ENCODE measurements at regions not wholly inside any gene's neighbourhood (a gene's known extent, or its start where the extent isn't known, plus 50 kb on each side); places are given as distances from the start of the nearest gene placed in this dataset.

DNA sequence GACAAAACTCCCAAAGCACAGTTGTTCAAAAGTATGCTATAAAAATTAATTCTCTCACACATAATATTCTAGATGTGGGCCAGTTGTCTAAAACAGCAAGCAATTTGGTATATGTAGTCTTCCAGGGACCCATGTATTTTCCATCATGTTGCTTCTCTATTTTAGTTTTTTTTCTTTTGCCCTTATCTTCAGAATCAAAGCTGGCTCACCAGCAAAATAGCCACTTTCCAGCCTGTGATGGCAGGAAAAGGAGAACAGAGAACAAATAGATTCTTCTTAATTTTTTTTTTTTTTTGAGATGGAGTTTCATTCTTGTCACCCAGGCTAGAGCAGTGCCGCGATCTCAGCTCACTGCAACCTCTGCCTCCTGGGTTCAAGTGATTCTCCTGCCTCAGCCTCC is 680.8 kb upstream of the TENM3 start:
- DNase-seq (ENCODE audit: low read depth): no peak

DNA sequence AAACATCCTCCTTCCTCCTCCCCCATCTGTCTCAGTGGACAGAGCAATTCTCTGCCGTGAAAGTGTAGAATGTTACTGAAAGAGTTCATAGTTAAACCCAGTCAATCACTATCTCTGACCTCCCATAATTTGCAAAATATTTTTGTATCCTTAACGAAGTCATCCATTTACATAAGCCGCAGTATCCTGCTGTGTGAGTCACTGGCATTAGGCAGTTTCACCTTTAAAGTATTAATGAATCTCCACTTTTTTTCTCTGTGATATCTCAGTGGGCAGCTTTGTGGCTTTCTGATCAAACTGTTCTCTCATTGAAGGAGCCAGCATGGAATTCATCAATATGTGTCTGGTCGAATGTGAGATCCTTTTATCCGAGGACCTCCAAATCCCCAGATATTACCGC is 678.6 kb upstream of the TENM3 start:
- DNase-seq (ENCODE audit: low read depth): no peak

DNA sequence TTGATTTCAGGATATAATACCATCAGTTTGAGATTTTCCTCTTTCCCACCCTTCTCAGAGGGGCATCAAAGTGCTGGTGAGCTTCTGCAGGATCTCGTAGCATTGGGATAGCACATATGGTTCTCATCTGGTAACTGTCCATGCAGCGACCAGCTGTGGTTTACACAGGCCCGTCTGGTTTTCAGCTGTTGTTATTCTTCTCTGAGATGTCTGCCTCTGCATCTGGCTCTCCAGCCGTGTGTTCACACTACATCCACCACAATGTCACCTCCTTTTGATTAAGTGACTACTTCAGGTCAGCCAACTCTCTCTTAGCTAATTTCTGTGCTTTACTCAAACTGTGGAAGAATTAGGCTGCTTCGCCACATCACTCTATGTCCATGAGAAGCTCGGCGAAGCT is 676.7 kb upstream of the TENM3 start:
- DNase-seq (ENCODE audit: low read depth): no peak

DNA sequence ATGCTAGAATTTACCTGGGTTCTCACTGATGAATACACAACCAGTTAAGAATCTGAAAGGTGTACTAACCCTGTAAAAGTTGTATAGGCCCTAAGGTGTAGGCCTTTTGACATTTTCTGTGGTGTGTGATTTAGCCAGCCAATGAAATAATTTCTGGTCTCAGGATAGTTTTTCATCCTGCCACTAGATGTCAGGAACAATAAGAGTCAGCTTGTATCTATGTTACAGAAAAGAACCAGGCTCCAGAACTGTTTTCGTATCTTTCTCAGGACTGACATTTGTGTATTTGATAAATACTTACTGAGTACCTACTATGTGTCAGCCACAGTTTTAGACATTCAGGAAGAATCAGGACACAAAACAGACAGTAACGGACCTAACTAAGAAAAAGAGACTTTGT is 673.6 kb upstream of the TENM3 start:
- no peak for DNase-seq (ENCODE audit: low read depth)

DNA sequence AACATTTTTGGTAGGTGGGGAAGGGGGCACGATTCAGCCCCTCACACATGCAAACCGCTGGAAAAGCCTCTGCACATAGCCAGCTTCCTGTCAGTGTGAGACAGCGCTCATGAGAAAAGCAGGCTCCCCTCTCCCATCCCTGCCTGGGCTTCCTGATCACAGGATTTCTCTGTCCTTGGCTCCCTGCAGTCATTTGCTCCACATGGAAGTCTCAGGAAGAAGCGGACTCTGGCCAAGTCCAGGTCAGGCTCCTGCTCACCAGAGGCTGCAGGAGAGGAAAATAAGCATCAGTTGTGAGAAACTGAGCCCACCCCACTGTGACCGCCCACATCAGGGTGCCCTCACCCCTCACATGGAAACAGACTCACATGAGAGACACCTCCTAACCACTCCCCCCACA is 664.3 kb upstream of the TENM3 start:
- no peak for DNase-seq (ENCODE audit: low read depth)

DNA sequence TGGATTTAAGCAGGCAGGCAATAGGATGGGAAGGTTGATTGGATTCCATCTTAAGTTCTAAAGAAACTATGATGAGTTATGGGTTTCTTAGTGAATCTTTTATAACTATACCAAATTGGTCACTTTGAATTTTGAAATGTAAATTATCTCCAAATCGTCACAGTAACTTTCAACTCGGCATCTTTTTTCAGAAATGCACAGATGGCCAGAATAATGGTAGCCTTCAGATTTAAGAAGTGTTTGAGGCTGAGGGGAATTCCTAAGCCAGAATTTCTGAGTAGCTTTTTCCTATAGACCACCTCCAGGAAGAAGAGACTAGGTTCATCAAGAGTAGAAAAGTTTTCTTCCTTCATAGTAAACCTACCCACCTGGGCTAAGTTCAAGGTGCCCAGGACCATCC is 663.7 kb upstream of the TENM3 start:
- no peak for DNase-seq (ENCODE audit: low read depth)

DNA sequence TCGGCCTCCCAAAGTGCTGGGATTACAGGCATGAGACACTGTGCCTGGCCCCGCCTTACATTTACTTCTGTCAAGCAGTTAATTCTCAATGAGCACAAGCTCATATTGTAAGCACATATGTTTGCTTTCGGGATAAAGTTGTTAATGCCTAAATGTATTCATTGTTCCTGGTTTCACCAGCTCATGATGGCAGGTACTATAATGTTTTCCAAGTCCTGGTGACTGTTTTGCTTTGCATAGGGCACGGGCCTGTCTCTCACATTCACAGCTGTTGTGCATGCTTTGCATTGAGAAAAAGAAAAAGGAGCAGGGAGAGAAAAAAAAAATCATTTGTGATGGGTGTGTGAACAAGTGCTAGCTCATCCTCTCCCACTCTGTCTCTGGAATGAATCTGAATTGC is 661.2 kb upstream of the TENM3 start:
- no peak for DNase-seq (ENCODE audit: low read depth)

DNA sequence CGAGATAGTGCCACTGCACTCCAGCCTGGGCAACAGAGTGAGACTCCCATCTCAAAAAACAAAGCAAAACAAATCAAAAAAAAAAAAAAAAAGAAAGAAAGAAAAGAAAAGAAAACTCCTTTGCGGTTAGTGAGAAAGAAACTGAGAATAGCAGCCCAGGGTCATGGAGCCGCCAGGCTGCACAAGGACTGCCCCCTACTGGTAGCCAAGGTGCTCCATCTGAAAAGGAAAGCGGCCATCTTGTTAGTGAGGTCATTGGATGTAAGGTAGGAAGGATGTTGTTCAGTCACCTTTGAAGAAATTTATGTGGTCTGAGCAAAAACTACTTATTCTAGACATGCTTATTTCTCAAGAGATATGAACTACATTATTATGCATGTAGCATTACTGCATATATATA is 660.6 kb upstream of the TENM3 start:
- DNase-seq (ENCODE audit: low read depth): no peak

DNA sequence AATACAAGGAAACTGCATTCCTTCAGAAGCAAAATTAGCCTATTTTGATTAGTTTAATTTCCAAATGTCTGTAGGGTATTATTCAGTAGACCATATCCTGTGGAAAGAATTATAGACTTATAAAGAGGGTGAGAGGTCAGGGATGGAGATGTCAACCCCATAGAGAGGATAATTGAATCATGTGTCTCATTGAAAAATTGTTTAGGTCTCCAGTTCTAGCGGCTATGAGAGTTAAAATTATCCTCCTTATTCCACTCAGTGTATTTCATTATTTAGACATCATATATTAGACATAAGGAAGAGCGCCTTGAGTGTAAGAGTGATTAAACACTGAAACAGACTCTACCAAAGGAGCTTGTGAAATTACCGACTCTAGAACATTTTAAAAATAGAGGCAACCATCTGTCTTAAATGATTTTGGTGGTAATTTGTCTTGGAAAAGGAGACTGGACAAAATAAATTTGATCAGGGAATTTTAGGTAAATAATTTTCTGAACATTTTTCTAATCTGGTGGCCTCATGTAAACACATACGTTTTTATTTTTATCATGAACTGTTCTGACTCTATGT is 654.4 kb upstream of the TENM3 start:
- no peak for DNase-seq (ENCODE audit: low read depth)

DNA sequence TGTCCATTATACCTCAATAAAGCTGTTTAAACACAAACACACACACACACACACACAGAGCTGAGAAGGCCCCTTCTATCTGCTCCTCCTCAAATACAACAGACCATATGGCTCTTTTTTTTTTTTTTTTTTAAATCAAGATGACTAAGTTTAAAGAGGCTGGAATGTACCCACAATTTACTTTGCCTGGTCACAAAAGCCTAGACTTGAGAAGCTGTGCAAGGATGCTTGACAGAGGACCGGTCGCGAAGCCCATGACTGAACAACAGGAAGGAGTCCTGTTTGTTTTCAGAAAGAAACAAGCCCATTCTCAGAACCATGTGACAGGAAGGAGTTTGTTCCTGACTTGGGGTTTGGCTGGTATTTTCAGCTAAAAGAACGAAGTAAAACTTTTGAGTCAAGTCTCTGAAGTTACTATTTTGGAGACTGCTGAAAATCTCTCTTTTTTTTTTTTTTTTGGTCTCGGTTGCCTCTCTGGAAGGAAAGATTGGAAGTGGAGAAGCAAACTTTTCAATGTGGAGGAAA is 650.9 kb upstream of the TENM3 start:
- DNase-seq (ENCODE audit: low read depth): no peak

DNA sequence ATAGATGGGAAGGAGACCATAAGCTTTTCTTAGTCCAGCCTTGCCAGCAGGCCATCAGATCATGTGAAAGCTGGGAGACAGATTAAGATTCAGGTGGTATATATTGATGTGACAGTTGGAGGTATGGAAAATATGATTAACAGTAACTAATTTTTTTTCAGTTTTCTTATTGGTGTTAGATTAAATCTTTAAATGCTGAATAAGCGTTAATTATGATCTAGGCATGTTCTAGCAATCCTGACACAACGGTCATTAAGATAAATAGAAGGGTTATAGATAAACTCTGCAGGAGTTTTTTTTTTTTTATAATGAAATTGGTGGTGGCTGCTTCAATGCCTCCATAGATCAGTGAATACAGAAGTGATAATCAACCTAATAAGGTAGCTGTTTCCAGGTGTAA is 649.5 kb upstream of the TENM3 start:
- DNase-seq (ENCODE audit: low read depth): no peak

DNA sequence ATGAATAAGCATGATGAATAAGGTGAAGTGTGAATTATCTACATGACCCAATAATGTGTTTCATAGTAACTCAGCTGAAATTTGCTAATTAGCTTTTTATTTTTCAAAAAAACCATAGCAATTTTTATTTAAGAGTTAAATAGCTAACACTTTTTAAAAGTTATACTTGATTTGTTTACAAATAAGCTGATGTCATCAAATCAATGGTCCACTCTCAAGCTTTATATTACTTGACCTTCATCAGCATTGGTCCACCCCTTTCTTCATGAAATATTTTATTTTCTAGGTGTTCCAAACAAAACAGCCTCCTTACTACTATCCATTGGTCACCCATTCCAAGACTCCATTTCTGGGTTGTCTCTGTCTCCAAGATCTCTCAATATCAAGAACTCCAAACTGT is 649.0 kb upstream of the TENM3 start:
- no peak for DNase-seq (ENCODE audit: low read depth)

DNA sequence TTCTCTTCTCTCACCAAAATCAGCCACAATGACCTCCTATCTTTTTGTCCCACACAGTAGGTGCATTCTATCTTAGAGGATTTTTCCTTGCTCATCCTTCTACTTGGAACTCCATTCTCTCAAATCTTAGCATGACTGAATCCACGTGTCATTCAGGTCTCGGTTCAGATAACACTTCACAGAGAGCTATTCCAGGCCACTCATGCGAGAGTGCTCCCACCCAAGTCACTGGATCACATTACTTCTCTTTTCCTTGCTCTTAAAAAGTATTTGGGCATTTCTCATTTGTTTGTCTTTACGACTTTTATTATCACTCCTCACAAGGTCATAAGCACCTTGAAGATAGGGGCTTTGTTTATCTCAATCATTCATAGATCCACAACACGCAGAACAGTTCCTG is 647.5 kb upstream of the TENM3 start:
- no peak for DNase-seq (ENCODE audit: low read depth)

DNA sequence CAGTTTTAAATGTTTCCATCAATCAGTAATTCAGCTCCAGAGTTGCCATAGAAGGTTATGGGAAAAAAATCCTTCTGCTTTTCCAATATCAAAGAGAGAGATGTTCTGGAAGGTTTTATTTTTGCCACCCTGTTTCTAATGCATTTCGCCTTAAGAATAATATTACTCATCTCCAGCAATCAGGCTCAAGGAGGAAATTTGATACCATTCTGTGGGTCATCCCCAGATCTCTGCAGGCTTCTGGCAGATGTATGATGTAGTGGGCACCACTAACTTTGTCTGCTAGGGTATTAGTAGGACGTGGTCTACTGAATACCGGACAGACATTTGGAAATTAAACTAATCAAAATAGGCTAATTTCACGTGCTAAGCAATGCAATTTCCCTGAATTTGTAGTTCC is 645.4 kb upstream of the TENM3 start:
- DNase-seq (ENCODE audit: low read depth): no peak

DNA sequence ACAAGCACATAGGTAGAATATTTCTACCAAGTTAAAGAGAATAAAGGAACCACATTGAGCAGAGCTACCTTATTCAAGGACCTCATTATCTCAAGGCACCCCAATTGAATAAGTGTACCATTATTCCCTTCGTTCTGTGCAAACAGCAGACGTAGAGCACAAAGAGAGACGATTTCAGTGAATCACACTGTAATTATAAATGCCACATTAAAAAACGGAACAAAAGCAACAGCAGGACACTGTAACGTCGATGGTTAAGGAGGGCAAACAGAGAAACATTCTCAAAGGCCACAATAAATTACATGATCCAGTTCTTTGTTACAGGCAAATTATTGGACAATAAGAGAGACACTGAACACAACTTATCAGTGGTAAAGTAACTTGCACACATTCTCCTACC is 644.1 kb upstream of the TENM3 start:
- DNase-seq (ENCODE audit: low read depth): no peak

DNA sequence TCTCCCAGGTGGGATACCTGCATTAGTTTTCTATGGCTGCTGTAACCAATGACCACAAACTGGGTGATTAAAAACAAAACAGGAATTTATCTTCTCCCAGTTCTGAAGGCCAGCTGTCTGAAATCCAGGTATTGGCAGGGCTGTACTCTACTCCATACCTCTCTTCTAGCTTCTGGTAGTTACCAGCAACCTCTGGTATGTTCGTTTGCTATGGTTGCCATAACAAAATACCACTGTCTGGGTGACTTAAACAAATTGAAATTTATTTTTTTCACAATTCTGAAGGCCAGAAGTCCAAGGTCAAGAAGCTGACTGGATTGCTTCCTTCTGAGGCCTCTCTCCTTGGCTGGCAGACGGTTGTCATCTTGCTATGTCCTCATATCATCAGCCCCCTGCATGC is 642.1 kb upstream of the TENM3 start:
- no peak for DNase-seq (ENCODE audit: low read depth)

DNA sequence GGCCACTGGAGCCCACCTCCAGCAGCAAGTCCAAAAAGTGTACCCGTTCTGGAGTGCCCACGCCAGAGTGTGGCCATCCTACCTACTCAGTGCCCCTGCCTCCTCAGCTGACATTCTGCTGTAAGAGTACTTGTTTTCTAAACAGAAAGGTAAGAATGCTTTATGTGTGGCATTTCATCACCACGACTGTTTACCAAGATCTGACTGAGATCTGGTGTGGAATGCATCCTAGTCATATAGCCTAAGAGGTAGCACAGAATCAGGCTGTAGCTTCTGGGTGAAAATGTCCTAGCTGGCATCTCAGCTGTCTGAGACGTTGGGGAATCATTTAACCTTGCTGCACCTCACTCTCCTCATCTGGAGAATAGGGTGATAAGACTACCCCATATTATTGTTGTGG is 638.7 kb upstream of the TENM3 start:
- no peak for DNase-seq (ENCODE audit: low read depth)

DNA sequence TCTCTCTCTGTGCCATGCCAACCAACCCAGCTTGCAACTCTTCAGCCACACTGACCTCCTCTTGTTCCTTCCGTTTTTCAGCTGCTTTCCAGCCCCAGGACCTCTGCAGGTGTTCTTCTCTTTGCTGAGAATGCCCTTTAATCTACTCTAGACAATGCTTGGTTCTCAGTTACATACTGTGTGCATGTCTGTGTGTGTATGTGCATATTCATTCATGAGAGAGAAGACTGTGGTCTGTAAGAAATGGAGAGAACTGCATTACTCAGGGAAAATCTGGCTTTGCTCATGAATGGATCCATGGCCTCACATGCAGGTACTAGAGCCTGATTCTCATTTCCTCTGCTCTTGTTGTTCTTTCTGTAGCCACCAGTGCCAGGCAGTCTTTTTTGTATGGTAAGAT is 636.9 kb upstream of the TENM3 start:
- no peak for DNase-seq (ENCODE audit: low read depth)

DNA sequence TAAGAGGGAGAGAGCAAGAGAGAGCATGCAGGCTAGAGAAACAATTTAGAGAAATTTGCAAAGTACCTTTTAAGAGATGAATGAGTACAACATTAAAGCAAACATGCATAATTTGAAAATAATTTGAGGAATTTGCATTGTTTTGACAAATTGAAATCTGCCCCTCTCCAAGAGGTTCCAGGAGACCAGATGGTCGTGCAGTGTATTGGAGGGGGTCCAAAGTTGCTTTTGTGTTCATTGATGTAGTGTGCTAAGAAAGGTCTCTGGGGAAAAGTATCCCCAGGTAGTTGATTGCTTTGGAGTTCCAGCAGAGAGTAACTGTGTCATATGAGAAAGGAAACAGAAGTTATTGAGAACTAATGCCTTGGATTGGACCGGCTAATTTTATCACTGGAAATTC is 635.0 kb upstream of the TENM3 start:
- DNase-seq (ENCODE audit: low read depth): no peak

DNA sequence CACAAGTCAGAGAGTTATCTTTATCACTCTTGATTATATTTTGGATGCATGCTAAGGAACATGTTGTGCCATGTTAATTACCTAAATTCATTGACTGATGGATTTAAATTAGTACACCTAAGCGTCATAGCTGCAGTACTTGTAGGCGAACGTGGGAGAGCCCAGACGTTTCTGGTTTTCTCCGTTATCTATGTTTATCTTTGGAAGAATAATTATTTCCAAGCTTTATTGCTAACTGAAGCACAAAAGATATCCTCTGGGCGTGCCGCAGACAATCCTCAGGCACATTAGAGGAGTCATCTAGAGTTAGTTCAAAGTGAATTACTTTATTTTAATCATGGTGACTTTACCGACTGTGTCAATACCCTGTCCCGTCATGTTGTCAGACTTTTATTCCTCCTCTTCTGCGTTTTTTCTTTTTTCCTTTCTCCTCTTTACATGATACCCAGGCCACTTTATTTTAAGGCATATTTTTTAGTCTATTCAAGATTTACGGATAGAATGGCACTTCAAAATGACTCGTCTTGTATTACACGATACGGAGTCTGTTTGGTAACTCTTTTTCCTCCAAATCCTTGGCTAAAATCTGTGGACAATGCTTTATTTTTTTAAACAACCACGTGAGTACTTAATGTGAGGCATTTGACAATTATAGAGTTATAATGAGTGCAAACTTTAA is 632.0 kb upstream of the TENM3 start:
- DNase-seq (ENCODE audit: low read depth): no peak

DNA sequence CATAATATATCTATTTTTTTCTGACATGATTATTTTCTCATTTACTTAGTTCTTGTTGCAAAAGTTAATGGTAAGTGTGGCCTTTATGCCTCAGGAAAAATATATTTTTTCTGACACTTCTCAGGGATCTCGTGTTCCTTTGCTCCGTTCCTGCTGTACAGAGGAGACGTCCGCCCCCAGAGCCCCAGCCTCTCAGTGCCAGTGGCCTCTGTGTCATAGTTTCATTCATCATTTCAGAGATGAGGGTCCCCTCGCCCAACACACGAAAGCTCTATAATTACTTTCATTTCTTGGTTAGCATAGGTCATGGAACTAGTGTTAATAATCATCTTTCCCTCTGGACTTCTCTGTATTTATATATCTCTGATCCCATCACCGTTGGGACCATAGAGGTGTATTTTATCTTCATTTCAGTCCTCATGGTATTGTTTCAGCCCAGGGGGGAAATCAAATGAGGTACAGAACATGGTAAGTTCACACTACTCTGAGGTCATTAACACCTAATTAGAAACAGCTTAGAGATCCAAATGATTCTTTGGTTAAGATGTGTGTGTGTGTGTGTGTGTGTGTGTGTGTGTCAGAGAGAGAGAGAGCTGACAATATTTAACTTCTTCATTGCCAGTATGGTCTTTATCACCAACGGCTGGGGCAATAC is 631.1 kb upstream of the TENM3 start:
- no peak for DNase-seq (ENCODE audit: low read depth)

DNA sequence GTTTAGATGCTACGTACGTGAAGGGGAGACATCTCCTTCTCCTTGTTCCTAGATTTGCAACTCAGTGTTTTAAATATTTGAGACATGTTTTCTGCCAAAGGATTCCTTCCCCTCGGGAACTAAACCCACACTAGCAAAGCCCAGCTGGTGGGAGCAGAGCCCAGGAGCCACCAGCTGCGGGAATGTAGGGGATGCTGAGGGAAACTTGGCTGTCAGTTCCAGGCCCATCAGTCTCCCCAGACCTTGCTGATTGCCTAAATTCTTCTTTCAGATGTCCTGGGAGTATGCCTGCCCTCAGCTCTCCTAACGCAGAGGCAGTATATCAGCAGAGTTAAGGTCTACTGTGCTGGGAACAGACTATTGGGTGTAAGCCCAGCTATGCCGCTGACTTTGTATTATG is 630.0 kb upstream of the TENM3 start:
- no peak for DNase-seq (ENCODE audit: low read depth)

DNA sequence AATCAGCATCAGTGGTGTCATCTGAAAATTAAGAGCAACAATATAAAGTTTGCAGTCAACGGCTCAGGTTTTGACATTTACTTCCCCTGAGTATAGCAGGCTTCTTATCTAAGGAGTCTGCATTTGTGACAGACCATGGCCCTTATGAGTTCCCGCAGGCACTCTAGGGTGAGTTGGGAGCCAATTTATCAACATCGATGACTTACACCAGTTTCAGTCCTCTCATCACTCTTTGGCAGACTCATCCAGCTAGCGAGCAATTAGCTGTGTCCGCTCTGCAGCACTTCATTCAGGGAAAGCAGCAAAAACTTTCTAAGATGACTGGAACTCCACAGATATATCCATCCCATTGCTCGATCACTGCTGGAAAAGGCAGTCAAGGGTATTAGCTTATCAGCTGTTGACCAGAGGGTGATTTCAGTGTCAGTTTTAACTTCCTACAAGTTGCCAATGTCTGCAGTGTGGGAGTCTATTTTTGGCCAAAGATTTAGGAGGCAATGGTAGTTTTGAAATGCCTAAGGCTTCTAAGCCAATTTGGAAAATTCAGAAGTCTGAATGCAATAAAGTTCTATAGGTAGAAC is 625.1 kb upstream of the TENM3 start:
- no peak for DNase-seq (ENCODE audit: low read depth)

All from activated T-helper 1 cell treated with Interleukin-2 at 50 U/mL for 16 hours (primary cell).